ENCODE measurements at regions not wholly inside any gene's neighbourhood (a gene's known extent, or its start where the extent isn't known, plus 50 kb on each side); places are given as distances from the start of the nearest gene placed in this dataset.

GRCh38 chr6:159425421-159425820 lies 256.2 kb downstream of the FNDC1 start:
- intact Hi-C loops (cut with micrococcal nuclease) (no loop called here), in situ Hi-C loops (cut with MboI) (no loop called here)
- Histone ChIP-seq H3K79me2 (ENCODE audit: control insufficient read depth, insufficient read depth, low read length) (no peaks in the 10 kb centered on the region), H4K20me1 (replicated peaks; ENCODE audit: control insufficient read depth, insufficient read depth, low read length) (no peaks in the 10 kb centered on the region), H3K4me3 (no peak overlapping the region), H3K27me3 (ENCODE audit: control insufficient read depth in 2 of 2, insufficient read depth in 2 of 2, low read length in 2 of 2) (peaks cover 0 to 13% of the 10 kb centered on the region in 2 experiments; a peak in 2 of 5 replicates), H3K4me1 (replicated peaks in 1 of 2; ENCODE audit: control insufficient read depth in 2 of 2, insufficient read depth in 2 of 2, low read length in 2 of 2) (no peaks in the 10 kb centered on the region), H2AFZ (ENCODE audit: low read depth, low read length) (no peak overlapping the region), H3K9ac (ENCODE audit: insufficient read depth in 1 of 2, low read depth in 2 of 2, low read length in 2 of 2) (no peak overlapping the region), H3K4me2 (ENCODE audit: insufficient read depth, low read length) (no peak overlapping the region), H3K9me3 (replicated peaks; ENCODE audit: control insufficient read depth, insufficient read depth, low read depth, low read length) (no peaks in the 10 kb centered on the region), H3K27ac (ENCODE audit: extremely low read depth, low read depth, low read length) (no peak overlapping the region), H3K36me3 (ENCODE audit: control insufficient read depth, insufficient read depth, low read length) (no peaks in the 10 kb centered on the region), H3K9me1 (ENCODE audit: control insufficient read depth, insufficient read depth, low read length) (peaks cover 6% of the 10 kb centered on the region)
- POLR2A ChIA-PET = interaction anchor here (1.0 kb wide), 1 partner anchor 26 kb away, joined by 3 read pairs; no protein-coding TSS in a partner anchor
- CTCF ChIA-PET (ENCODE audit: low intra/inter-chr PET ratio) = no interaction called here
- TF ChIP-seq, protein P1, sequence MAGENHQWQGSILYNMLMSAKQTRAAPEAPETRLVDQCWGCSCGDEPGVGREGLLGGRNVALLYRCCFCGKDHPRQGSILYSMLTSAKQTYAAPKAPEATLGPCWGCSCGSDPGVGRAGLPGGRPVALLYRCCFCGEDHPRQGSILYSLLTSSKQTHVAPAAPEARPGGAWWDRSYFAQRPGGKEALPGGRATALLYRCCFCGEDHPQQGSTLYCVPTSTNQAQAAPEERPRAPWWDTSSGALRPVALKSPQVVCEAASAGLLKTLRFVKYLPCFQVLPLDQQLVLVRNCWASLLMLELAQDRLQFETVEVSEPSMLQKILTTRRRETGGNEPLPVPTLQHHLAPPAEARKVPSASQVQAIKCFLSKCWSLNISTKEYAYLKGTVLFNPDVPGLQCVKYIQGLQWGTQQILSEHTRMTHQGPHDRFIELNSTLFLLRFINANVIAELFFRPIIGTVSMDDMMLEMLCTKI (IDR thresholded peaks at IDR 0.05; ENCODE audit: partially characterized antibody) = no peak
- no peak for TF ChIP-seq ZMIZ1 (IDR thresholded peaks at IDR 0.05; ENCODE audit: low read depth in 2 of 2, low read length in 2 of 2)
- no peak for TF ChIP-seq PKNOX1 (IDR thresholded peaks at IDR 0.05)
- TF ChIP-seq TCF7L2 (IDR thresholded peaks at IDR 0.05; ENCODE audit: low read depth, low read length) = no peak
- no peak for TF ChIP-seq YBX1 (IDR thresholded peaks at IDR 0.05)
- no peak for TF ChIP-seq ZFPM2 (CRISPR knock-in tag; IDR thresholded peaks at IDR 0.05)
- TF ChIP-seq TARDBP (IDR thresholded peaks at IDR 0.05) = no peak
- no peak for TF ChIP-seq GTF2E2 (tag; IDR thresholded peaks at IDR 0.05)
- TF ChIP-seq TCF7 (IDR thresholded peaks at IDR 0.05; ENCODE audit: borderline replicate concordance) = no peak
- TF ChIP-seq FOXA3 (CRISPR knock-in tag; conservative IDR thresholded peaks at IDR 0.05 in 1 of 2, IDR thresholded peaks at IDR 0.05 in 1 of 2) = no peak
- no peak for TF ChIP-seq ARID4B (CRISPR knock-in tag; IDR thresholded peaks at IDR 0.05)
- FAIRE-seq = no peak
- DNase-seq (ENCODE audit: extremely low read depth in 1 of 4, low spot score in 3 of 4) = no peak
- no peak for ATAC-seq
- 2% methylated on average over 6 of the region's 6 CpGs for WGBS (ENCODE audit: insufficient coverage, low coverage, missing lambda C conversion rate)
- no TSS peak for BruUV-seq (replicated peaks)

Data from K562 (cell line).